ENCODE measurements at regions not wholly inside any gene's neighbourhood (a gene's known extent, or its start where the extent isn't known, plus 50 kb on each side); places are given as distances from the start of the nearest gene placed in this dataset.

- peak in 1 of 2 donors; percentile 21 for DNase-seq (ENCODE audit: low read depth in 2 of 2)
- no peak for TF ChIP-seq CTCF (IDR thresholded peaks at IDR 0.05; ENCODE audit: low read depth, low read length)
Measured at GRCh38 chr6:6734479-6735465, 146.3 kb downstream of the LY86 start.

GRCh38 chr6:6736791-6737654, 148.5 kb downstream of the LY86 start:
- peak; percentile 46 to 78 for DNase-seq (ENCODE audit: low read depth in 2 of 2)
- TF ChIP-seq CTCF (IDR thresholded peaks at IDR 0.05; ENCODE audit: low read depth, low read length) = no peak
- H3K4me3 ChIP-seq (replicated peaks in 1 of 2; ENCODE audit: low read depth in 2 of 2, low read length in 2 of 2) = peak overlapping the region; percentile 24 to 49

More at GRCh38 chr6:6734479-6735465, 146.3 kb downstream of the LY86 start:
- no peak overlapping the region for H3K4me3 ChIP-seq (replicated peaks in 1 of 2; ENCODE audit: low read depth in 2 of 2, low read length in 2 of 2)

- no peak for DNase-seq (ENCODE audit: low read depth in 2 of 2)
- TF ChIP-seq CTCF (IDR thresholded peaks at IDR 0.05; ENCODE audit: low read depth, low read length) = no peak
- peak overlapping the region; percentile 24 to 49 for H3K4me3 ChIP-seq (replicated peaks in 1 of 2; ENCODE audit: low read depth in 2 of 2, low read length in 2 of 2)
Measured at GRCh38 chr6:6737671-6738070, 149.2 kb downstream of the LY86 start.

GRCh38 chr6:6738108-6738507, 149.6 kb downstream of the LY86 start:
- H3K4me3 ChIP-seq (replicated peaks in 1 of 2; ENCODE audit: low read depth in 2 of 2, low read length in 2 of 2) = no peak overlapping the region
- no peak for TF ChIP-seq CTCF (IDR thresholded peaks at IDR 0.05; ENCODE audit: low read depth, low read length)
- no peak for DNase-seq (ENCODE audit: low read depth in 2 of 2)

- DNase-seq (ENCODE audit: low read depth in 2 of 2) = no peak
- no peak for TF ChIP-seq CTCF (IDR thresholded peaks at IDR 0.05; ENCODE audit: low read depth, low read length)
- no peak overlapping the region for H3K4me3 ChIP-seq (replicated peaks in 1 of 2; ENCODE audit: low read depth in 2 of 2, low read length in 2 of 2)
Measured at GRCh38 chr6:6738922-6739716, 150.6 kb downstream of the LY86 start.

- no peak for TF ChIP-seq CTCF (IDR thresholded peaks at IDR 0.05; ENCODE audit: low read depth, low read length)
- no peak for DNase-seq (ENCODE audit: low read depth in 2 of 2)
- H3K4me3 ChIP-seq (replicated peaks in 1 of 2; ENCODE audit: low read depth in 2 of 2, low read length in 2 of 2) = no peak overlapping the region
Measured at GRCh38 chr6:6740595-6740994, 152.1 kb downstream of the LY86 start.
